Neural crest cell (in vitro differentiated cells): ENCODE measurements at regions not wholly inside any gene's neighbourhood (a gene's known extent, or its start where the extent isn't known, plus 50 kb on each side); places are given as distances from the start of the nearest gene placed in this dataset.

Experiments used
- DNase-seq: peaks from one replicate; pipeline ENCODE4 v3.0.0; 2021; ENCODE audit warnings: low read depth, mixed read lengths, low spot score
- H3K27ac Mint-ChIP-seq: one replicate; pipeline ENCODE4 v1.8.0; 2021; ENCODE audit warnings: mild to moderate bottlenecking, mixed read lengths; ENCODE audit not compliant: unreplicated experiment
- H3K27me3 Mint-ChIP-seq: 2 replicates; pipeline ENCODE4 v1.8.0; 2021; ENCODE audit warnings: low read depth, mild to moderate bottlenecking, mixed read lengths
- H3K36me3 Mint-ChIP-seq: 2 replicates; pipeline ENCODE4 v1.8.0; 2021; ENCODE audit warnings: low read depth, mild to moderate bottlenecking, mixed read lengths
- H3K4me1 Mint-ChIP-seq: 2 replicates; pipeline ENCODE4 v1.8.0; 2021; ENCODE audit warnings: mixed read lengths
- H3K4me3 Mint-ChIP-seq: one replicate; pipeline ENCODE4 v1.8.0; 2021; ENCODE audit warnings: mild to moderate bottlenecking, mixed read lengths
- H3K9me3 Mint-ChIP-seq: 2 replicates; pipeline ENCODE4 v1.8.0; 2021; ENCODE audit warnings: mixed read lengths
- TF ChIP-seq, protein P1 (sequence below): fragments of 200-600 bp; sonication (generic); conservative IDR thresholded peaks from 2 replicates; pipeline ENCODE4 v1.5.0; 2021; ENCODE audit warnings: antibody characterized with exemption, mild to moderate bottlenecking

DNA sequence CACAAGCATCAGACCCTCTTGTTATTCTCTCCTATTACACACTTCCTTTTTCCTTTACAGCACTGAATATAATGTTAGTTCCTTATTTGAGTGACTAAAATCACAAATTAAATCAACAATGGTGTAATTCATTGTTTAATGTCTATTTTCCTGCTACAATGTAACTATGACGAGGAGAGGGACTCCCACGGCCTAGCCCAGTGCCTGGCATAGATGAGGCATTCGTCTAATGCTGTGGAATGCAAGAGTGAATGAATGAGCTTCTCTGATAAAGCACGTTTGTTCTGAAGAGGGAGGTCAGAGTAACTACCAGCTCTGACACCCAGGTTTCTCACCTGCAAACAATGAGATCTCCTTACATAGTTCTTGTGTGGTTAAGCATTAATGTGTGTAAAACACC is 479.4 kb downstream of the OMA1 start:
- no peak overlapping the region for H3K4me3 Mint-ChIP-seq
- H3K36me3 Mint-ChIP-seq: no peaks in the 10 kb centered on the region
- no peaks in the 10 kb centered on the region for H3K9me3 Mint-ChIP-seq
- TF ChIP-seq, protein P1, sequence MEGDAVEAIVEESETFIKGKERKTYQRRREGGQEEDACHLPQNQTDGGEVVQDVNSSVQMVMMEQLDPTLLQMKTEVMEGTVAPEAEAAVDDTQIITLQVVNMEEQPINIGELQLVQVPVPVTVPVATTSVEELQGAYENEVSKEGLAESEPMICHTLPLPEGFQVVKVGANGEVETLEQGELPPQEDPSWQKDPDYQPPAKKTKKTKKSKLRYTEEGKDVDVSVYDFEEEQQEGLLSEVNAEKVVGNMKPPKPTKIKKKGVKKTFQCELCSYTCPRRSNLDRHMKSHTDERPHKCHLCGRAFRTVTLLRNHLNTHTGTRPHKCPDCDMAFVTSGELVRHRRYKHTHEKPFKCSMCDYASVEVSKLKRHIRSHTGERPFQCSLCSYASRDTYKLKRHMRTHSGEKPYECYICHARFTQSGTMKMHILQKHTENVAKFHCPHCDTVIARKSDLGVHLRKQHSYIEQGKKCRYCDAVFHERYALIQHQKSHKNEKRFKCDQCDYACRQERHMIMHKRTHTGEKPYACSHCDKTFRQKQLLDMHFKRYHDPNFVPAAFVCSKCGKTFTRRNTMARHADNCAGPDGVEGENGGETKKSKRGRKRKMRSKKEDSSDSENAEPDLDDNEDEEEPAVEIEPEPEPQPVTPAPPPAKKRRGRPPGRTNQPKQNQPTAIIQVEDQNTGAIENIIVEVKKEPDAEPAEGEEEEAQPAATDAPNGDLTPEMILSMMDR: no peak
- H3K27ac Mint-ChIP-seq: no peak overlapping the region
- H3K27me3 Mint-ChIP-seq: no peaks in the 10 kb centered on the region
- no peaks in the 10 kb centered on the region for H3K4me1 Mint-ChIP-seq
- no peak for DNase-seq

DNA sequence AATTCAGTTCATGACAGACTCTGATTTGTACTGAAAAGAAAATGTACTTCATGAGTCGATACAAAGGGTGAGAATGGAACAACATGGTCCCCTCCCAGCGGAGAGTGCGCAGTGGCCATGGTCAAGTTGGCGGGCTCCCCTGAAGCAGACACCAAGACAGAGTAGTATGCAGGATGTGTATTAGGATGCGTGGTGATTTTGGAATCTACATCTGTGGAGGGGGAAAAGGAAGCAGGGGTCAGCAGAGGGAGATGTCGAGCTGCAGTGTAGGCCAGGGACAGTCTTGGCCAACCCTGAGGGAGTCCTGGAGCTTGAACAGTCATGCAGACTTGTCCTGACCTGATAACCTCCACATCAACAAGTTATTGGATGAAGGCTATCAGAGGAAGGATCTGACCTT is 481.0 kb downstream of the OMA1 start:
- Mint-ChIP-seq H3K4me3 (no peak overlapping the region), H3K27me3 (no peaks in the 10 kb centered on the region), H3K9me3 (no peaks in the 10 kb centered on the region), H3K4me1 (no peaks in the 10 kb centered on the region), H3K36me3 (no peaks in the 10 kb centered on the region), H3K27ac (no peak overlapping the region)
- TF ChIP-seq, protein P1: no peak
- no peak for DNase-seq

DNA sequence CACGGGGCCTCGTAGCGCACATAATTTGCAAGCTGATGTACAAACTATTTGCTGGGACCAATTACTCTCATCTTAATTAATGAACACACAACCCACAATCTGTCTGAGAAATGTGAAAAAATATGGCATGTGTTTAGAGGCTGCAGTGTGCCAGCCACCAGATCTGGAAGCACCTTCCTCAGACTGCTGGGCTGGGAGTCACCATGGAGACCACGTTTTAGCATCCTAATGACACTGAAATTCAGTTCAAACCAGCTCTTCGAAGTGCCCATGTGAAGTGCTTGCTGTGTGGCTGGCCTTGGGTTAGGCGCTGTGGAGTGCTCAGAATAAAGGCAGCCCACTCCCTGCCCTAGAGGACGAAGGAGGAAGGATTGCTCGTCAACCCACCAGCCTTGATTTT is 482.4 kb downstream of the OMA1 start:
- Mint-ChIP-seq H3K27me3 (no peaks in the 10 kb centered on the region), H3K9me3 (no peaks in the 10 kb centered on the region), H3K27ac (no peak overlapping the region), H3K36me3 (no peaks in the 10 kb centered on the region), H3K4me1 (peaks cover 11% of the 10 kb centered on the region), H3K4me3 (no peak overlapping the region)
- TF ChIP-seq, protein P1: no peak
- DNase-seq: no peak

DNA sequence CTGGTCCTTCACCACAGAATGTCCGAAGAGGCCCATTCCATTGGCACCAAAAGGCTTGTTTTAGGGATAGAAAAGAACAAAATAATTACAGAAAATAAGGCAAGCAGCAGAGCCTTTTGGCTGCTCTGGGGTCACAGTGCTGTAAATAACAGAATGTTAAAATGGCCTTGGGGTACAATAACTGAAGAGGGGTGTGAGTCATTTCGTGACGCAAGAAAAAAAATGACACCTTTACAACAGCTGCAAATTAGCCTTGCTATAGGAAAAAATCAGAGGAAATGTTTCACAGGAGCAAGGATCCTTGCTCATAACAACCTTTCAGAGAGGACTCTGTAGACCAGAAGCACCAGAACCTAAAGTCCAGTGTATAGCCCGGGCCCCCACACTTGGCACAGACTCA is 483.4 kb downstream of the OMA1 start:
- no peak for DNase-seq
- H3K9me3 Mint-ChIP-seq: no peaks in the 10 kb centered on the region
- no peak overlapping the region for H3K27ac Mint-ChIP-seq
- H3K4me1 Mint-ChIP-seq: peaks cover 11% of the 10 kb centered on the region
- H3K4me3 Mint-ChIP-seq: no peak overlapping the region
- TF ChIP-seq, protein P1: no peak
- no peaks in the 10 kb centered on the region for H3K36me3 Mint-ChIP-seq
- no peaks in the 10 kb centered on the region for H3K27me3 Mint-ChIP-seq

DNA sequence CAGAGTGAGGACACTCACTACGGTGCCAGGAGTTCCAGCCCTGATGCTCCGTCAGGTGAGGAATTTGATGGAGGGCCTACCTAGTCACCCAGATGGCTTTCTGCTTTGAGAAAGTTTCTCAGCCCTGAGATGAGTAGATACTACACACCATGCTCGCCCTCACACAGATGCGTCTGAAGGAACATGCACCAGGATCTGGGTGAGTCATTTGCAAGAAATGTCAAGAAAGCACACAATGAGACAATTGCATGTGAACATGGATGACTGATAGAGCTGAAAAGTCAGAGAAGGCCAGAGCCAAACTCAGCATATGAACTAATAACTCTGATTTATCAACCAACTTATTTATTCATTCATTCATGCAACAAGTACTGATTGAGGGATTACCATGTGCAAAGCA is 483.9 kb downstream of the OMA1 start:
- H3K9me3 Mint-ChIP-seq: no peaks in the 10 kb centered on the region
- H3K27me3 Mint-ChIP-seq: no peaks in the 10 kb centered on the region
- peaks cover 11% of the 10 kb centered on the region for H3K4me1 Mint-ChIP-seq
- no peak for DNase-seq
- H3K36me3 Mint-ChIP-seq: no peaks in the 10 kb centered on the region
- no peak overlapping the region for H3K27ac Mint-ChIP-seq
- TF ChIP-seq, protein P1: no peak
- no peak overlapping the region for H3K4me3 Mint-ChIP-seq

DNA sequence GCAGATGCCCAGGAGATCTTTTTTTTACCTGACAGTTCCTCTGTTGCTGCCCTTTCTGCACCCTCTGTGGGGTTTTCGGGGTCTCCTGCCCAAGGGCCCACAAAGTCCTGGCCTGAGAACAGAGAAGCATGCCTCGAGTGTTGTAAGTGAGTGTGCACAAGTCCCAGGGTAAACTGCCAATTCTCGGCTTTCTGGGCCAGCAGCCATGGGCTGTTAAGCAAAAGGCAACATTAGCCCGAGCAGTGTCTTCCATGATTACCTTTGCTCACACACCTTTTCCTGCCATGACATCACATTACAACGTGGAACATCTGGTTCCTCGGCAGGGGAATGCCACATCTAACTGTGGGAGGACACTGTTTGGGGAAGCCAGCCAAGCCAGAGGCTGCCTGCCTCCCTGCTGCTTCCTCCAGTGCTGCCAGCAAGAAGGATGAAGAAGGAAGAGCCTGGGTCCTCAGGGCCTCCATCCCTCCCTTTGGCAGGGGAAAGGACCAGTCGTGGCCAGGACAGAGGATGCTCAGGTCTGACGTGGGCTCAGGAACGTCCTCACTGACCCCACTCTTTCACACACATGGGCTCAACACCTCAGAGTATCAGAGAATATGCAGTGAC is 485.9 kb downstream of the OMA1 start:
- TF ChIP-seq, protein P1: no peak
- no peaks in the 10 kb centered on the region for H3K27me3 Mint-ChIP-seq
- no peaks in the 10 kb centered on the region for H3K9me3 Mint-ChIP-seq
- H3K36me3 Mint-ChIP-seq: peaks cover 3% of the 10 kb centered on the region
- H3K4me3 Mint-ChIP-seq: no peak overlapping the region
- no peak for DNase-seq
- H3K4me1 Mint-ChIP-seq: peaks cover 11% of the 10 kb centered on the region
- no peak overlapping the region for H3K27ac Mint-ChIP-seq
